Right forelimb (tissue), 1 donor: ENCODE measurements at regions not wholly inside any gene's neighbourhood (a gene's known extent, or its start where the extent isn't known, plus 50 kb on each side); places are given as distances from the start of the nearest gene placed in this dataset.
"Not testable (repeated sequence)": the region's sequence is repeated elsewhere in the genome, so short reads cannot be mapped to it uniquely, and the experiment has no call there.

Source experiments
- DNase-seq: peaks from one replicate; pipeline ENCODE4 v3.0.0-alpha.2; 2018

GRCh38 chr2:16250056-16250425, 309.7 kb downstream of the MYCN start:
- no peak for DNase-seq

DNA sequence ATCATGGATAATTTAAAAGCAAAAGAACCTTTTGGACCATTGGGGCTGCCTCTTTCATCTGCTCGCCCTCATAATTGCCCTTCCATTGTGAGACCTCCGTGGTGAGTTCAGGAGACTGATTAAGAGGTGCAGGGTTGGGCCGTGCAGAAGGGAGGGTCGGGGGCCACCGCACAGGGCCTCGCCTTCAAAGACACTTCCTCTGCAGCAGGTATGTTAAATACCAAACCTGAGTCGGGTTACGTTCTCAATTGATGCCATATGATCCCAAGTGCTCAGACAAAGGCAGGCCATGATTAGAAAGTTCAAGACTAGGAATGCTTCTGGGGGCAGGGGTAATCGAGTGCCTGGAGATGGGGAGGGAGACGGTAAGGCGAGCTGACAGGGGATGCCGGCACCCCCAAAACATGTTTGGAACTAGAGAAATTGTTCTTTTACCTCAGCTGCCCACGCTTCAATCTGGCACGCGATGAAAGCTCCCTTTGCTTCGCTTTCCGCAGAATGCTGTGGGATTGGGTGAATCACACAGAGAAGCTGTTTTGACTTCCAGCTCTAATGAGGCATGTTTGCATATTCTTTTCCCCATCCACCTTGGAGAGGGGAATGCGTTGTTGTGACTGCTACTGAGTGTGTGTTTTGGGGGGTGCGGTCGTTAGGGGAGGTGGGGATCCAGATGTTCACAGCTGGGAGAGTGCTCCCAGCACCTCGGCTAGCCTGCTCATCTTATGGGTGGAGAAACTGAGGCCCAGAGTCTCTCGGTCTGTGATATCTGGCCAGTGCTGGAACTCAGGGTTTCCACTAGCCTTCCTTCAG, 309.1 kb downstream of the MYCN start:
- DNase-seq: no peak

DNA sequence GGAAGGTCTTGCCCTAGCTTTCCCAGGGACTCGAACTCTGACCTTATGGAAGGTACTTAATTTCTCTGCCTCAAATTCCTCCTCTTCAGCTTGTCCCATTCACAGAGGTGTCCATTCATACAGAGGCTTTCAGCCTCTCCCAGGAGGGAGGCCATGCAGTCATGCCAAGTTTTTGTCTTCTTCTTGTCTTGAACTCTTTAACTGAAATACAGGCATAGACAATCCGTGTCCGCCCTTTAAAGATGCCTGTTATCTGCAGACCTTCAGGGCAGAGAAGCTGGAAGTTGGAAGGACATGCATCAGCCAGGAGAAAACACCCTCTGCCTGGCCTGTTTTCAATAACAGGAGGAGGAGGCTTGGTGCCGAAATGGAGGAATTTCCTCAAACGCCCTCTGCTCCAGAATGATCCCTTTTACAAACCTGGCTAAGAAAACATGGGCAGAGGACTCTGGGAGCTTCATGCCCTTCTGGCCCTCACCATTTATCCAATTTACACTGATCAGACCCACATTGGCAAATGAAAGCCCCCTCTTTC, 308.3 kb downstream of the MYCN start:
- DNase-seq: no peak

DNA sequence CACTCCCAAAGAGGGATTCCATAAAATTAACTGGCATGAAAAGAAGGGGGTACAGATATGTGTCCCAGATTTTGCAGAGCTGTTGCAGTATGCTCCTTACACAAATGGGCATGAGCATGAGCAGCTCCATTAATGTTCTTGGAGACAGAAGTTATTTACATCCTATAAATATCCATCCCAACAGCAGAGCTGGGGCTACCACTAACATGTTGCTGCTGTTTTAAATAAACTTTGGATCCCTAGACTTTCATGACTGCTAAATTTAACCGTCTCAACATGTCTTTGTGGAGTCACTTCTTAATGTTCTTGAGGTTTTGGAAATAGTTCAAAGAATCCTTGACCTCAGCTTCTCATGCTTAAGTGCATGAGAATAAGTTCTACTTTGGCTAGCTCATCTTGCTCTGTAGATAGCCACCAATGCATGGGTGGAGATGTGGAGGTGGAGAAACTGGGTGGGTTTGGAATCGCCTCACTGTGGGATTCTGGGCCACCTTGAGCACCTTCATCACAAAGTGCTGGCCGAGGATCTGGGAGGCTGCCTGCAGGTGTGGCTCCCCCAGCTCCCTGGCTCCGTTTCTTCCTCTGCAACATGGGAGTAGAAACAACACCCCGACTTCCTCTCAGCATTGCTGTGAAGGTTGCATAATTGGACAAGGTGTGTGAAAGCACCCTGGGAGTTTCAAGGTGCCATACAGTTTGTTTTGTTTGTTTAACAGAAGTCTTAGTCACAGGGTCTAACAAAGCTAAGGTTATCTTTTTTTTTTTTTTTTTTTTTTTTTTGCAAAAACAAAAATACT, 307.2 kb downstream of the MYCN start:
- DNase-seq: no peak

DNA sequence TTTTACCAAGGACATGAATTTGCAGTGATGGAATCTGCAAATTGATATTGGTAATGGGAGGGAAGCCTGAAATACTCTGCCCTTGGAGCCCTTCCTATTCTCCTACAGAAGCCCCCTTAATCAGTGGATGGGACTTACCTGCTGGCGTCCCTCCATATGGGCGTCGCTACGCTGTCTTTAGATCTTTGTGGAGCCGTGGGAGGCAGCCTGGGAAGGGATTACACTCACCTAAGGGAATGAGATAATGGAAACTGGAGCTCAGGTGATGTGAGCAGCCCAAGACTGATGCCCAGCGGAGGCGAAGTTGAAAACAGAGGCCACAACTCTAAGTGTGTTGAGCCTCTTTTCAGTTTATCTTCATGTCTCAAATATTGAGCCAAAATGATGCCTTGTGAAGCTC, 306.6 kb downstream of the MYCN start:
- DNase-seq: no peak

DNA sequence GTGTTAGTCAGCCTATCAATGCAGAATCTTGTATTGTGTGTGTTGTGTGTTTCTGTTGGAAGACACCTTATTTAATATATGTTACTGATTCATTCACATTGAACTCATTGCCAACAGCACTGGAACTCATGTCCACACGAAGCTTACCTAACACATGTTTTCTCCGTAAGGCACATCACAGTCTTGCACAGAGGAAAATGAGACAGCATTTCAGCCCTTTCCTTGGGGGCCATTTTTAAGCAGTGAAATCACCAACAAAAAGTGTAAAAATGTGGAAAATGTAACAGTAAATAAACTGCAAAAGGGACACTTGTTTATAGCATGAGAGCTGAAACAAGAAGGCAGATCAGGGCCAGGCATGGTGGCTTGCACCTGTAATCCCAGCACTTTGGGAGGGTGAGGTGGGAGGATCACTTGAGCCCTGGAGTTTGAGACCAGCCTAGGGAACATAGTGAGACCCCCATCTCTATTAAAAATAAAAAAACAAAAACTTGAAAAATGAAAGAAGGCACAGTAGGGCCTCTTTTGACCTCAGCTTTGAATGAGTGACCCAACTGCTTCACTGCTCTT, 306.0 kb downstream of the MYCN start:
- DNase-seq: no peak

DNA sequence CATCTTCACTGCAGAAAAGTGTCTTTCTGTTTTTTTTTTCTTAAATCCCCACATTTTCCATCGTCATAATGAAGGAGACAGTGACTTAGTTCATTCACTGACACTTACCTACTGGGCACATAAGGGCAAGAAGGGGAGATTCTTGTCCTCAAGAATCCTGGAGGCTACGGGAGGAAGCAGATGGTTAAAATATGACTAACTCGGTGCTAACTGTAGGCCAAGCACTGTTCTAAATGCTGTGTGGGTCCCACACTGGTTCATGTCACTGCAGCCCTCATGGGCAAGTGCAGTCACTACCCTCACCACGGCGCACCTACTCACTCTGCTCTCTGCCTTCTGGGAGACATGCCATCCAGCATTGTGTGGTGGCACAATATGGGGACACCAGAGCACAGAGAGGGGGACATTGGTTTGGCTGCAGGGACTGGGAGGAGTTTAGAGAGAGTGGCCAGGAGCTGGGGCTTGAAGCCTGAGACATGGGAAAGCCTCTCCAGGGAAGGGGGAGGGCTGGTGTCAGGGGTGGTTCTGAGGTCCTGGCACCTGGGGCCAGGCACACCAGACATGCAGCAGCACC, 305.2 kb downstream of the MYCN start:
- DNase-seq: no peak

- no peak for DNase-seq
Measured at GRCh38 chr2:16244966-16245320, 304.6 kb downstream of the MYCN start.

DNA sequence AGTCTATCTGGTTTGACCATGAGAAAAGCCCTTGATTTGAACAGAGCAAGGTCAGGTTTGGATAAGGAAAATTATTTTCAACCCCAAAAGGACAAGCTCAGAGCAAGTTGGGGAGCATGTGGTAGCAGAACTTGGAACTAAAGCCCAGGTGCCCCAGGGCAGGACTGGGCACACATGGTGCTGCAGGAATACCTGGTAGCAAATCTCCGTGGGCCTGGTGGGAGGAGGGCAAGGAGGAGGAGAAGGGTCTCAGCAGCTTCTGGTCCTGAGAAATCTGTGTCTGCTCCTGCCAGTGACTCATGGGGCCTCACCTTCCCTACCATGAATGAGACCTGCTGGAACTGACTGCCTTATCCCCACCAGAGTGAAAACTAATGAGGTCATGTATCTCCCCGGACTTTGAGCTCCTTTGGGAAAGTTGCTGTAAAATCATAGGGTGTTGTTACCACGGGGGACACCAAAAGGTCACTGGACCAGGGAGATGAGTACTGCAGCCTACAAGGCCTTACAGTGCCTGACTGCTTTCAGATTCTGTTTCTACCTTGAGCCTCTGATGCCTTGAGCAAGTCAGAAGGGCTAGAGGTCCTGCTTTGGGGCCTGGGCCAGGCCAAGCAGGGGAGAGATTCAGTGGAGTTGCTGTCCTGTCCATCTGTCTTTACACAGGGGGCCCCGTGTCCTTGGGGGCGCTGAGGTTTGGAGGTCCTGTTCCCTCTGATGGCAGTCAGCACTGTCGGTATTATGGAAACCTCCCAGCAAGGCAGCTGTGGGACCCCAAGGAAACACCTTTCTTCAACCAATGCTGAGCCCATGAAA, 304.0 kb downstream of the MYCN start:
- DNase-seq: no peak

- DNase-seq: no peak
Measured at GRCh38 chr2:16243411-16243996, 303.2 kb downstream of the MYCN start.

DNA sequence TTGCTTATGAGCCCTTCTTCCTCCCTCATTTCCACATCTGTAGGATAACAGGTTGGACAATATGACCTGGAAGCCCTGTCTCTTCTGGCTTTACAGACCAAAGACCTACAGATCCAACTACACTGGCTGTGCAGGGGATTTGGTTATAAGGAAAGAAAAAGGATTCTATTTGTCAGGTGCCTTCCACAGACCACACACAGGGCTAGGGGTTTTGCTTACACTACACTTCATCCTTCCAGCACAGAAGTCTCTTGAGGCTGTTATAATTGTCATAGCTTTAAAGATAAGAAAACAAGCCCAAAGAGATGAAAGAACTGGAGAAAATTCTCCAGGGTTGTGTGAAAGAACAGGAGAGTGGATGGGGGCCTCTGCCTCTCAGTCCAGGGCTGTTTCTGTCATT, 302.6 kb downstream of the MYCN start:
- no peak for DNase-seq

GRCh38 chr2:16241166-16242160, 301.1 kb downstream of the MYCN start:
- no peak for DNase-seq

DNA sequence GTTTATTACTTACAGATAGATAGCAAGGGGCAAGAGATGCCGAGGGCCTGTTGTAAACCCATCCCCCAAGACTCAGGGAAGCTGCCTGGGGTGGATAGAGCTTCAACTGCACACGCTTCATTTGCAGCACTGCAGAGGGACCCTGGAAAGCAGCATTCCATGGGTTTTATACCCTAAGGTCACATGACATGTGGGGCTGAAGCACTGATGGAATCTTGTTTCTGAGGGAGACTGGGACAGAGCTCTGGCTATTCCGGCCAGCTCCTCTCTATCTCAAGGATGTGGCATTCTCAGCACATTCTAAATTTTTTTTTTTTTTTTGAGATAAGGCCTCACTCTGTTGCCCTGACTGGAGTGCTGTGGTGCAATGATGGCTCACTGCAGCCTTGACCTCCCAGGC, 300.1 kb downstream of the MYCN start:
- DNase-seq: no peak

- DNase-seq: no peak
Measured at GRCh38 chr2:16239296-16239850, 299.0 kb downstream of the MYCN start.

DNA sequence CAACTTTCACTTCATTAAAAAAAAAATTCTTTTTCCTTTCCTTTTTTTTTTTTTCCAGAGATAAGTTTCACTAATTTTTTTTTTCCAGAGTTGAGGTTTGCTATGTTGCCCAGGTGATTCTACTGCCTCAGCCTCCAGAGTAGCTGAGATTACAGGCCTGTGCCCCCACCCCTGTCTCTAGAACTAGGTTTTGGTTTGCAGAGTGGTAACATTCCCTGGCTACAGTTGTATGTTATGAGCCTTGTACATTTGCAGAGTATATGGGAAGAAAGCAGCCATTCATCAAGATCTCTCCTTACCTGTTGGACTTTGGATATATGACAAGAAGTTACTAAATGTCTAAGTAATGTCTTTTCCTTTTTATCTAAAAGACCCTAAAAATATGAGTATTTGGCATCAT, 298.4 kb downstream of the MYCN start:
- DNase-seq: no peak

DNA sequence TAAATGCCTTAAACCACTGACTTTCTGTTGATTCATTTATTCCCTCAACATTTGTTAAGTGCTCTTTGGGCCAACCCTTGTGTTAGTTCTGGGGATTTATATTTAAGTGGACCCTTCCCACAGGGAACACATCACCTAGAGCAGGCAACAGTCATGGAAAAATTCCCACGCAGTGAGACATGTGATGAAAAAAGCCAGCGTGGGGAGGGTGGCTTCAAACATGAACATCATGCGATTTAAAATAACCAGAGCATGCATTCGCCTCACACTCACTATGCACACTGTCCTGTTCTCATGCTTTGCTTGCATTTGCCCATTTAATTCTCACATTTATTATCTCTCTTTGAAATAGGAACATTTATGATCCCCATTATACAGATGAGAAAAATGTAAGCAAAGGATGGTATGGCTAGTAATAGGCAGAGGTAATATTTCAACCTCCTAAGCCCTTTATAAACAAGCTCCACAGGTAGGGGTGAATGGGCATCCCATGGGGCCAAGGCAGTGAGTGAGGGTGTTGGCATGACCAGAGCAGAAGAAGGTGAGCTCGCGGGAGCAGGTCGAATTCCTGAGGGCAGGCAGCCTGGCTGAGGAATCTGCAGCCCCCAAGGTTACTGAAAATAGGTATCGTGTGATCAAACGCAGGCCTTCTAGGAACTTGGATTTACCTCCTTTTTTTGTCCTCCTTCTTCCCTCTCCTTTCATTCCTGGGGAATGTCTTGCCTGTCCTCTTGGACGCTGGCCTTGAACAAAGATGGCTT, 297.8 kb downstream of the MYCN start:
- DNase-seq: no peak

- no peak for DNase-seq
Measured at GRCh38 chr2:16235747-16236146, 295.4 kb downstream of the MYCN start.

DNA sequence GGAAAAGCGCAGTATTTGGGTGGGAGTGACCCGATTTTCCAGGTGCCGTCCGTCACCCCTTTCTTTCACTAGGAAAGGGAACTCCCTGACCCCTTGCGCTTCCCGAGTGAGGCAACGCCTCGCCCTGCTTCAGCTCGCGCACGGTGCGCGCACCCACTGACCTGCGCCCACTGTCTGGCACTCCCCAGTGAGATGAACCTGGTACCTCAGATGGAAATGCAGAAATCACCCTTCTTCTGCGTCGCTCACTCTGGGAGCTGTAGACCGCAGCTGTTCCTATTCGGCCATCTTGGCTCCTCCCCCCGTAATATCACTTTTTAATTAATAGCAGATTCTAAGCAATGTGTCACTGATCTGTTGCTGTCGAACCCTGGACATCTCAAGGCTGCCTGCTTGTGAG, 294.9 kb downstream of the MYCN start:
- not testable (repeated sequence) for DNase-seq

- no peak for DNase-seq
Measured at GRCh38 chr2:16228951-16229350, 288.6 kb downstream of the MYCN start.

- DNase-seq: no peak
Measured at GRCh38 chr2:16228471-16228870, 288.1 kb downstream of the MYCN start.
